Endometrium (tissue), 2 donors: ENCODE measurements at regions not wholly inside any gene's neighbourhood (a gene's known extent, or its start where the extent isn't known, plus 50 kb on each side); places are given as distances from the start of the nearest gene placed in this dataset.
"Not testable (repeated sequence)": the region's sequence is repeated elsewhere in the genome, so short reads cannot be mapped to it uniquely, and the experiment has no call there.

ENCODE experiments used
- FAIRE-seq: peaks from 2 replicates; lab custom pipeline; 2012; peaks lifted over from hg19 to GRCh38; lab: Jason Lieb, UNC
- donor health status: control.
- donor health status: control.

DNA sequence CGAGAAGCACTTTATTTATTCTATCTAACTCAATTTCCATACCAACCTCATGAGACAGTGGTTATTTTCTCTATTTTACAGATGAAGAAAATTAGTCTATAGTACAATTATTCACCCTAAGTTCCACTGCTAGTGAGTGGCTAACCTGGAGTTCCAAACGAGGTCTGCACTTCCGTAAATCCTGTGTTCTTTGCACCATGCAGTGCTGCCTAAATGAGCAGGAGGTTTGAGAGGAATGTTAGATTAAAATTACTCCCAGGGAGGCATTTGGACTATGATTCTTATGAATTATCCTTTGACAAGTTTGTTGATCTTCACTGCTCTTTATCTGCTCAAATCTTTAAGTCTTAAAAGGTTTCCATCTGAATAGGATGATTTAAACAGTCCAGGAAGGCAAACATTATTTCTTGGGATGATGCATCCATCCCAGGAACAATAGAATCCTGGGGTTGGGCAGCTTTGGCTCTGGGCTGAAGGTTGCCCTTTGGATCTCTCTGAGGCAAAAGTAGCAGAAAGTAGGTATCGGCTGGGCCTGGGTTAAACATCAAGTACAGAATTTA, 400.8 kb downstream of the REEP3 start:
- FAIRE-seq, result no peak

DNA sequence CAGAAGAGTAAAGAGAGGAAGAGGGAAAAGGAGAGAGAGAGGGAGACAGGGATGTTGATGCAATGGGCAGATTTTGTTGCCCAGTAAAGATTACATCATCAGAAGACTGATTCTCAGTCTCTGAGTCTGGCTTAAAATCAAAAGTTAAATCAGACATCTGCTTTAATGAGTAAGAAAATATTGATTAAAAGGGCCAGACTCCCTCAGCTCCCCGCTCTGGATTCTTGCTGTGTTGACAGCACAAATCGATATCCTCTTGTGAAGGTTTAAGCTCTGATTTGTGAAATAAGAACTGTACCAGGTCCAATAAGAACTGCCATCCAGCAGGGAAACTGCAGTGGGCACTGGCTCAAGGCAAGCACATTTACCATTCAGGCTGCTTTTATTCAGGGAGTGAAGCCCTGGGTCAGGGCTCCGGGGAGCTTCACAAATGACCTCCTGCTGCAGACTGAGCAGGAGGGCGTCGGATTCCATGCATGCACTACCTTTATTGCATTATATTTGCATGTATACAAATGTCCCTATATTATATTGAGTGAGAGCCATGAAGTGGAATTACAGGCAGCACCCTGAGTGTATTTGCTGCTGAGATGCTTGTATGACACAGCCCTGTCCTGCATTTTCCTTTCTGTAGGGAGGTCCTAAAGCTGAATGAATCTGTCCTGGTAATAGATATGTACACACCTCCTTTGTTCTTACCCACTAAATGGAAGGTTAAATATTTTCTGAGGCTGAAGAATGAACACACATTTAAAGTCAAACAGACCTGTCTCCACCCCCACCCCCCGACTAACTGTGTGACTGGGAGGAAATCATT, 401.5 kb downstream of the REEP3 start:
- no peak for FAIRE-seq

DNA sequence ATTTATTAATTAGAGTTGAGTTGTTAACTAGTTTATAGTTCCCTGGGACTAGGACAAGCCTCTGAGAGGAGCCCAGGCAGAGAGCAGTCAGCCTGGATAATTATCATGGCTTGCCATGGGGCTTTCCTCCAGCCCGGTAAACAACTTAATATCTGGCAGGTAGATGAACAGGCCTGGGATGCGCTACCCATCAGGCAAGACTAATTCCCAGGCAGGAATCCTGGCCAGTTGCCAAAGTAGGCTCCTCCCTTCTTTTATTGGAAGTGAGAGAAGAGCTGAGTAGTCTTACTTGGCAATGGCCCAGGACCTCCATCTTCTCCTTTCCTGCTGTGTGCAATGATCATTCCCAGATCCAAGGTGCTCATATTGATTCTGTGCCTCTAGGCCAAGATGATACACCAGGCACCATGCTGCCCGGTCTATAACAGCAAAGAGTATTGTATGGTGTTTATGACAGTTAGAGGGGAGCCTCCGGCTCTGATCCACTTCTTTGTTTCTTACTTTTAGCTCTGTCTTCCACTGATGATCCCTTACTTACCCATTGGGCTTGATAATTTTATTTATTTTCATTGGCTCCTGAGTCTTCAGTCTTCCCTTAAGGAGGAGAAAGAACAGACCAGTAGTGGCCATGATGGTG, 408.7 kb downstream of the REEP3 start:
- FAIRE-seq, result no peak

DNA sequence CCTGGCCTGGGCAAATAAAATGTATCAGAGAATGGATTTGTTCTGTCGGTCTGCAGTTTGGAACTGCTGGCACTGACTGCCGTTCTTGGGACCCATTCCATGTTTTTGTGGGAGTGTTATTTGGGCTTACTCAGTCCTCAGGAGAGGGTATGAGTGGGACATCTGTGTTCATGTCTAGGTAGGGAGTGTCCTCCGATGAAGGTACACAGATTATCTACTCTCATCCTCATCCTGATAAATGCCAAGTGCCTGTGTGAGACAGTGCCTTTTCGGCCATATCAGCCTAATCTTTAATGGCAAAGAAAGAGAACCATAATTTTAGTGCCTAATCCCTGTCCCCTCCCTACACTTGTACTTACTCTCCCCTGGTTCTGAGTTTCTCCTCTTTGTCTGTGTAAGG, 409.4 kb downstream of the REEP3 start:
- FAIRE-seq, result no peak

DNA sequence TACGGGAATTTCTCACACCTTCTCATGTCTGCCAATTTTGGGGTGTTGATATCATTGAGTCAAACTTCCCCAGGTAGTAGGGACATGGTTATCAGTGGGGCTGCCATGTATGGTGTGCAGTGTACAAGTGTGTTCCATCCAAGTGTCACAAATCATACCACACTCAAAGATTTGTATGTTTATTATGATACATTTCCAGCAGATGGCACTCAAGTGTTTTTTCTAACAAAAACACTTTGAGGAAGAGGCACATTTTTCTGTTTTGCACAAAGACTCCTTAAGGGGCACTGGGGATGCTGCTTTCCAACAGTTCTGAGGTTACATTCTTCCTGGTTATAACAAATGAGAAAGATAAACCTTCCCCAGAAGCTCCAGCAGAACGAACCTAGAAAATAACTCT, 414.5 kb downstream of the REEP3 start:
- no peak for FAIRE-seq

DNA sequence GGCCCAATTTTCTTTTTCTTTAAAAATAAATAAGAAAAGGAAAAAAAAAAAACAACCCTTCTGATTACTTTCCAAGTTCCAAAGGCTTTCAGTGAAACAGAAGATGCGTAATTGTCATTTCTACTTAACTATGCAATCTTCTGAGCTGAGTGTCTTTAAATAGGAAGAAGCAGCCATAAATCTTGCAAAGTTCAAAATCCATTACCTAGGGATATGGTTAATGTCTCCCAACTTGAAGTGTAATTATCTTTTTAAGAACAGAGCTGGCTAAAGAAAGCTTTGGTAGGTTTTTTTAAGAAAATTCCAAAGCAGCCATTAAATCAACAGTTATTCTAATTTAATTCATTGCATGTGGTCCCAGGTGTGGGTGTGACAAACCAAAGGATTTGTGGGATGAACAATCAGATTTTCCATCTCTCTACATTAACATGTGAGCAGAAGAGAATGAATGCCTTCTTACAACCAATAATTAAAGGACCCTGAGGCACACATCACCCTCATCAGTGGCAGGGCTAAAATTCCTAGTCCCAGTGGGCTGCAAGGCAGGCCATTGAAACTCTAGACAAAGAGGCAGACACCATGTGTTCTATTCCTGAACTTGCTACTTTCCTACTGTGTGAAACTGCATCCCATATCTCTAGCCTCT, 419.2 kb downstream of the REEP3 start:
- FAIRE-seq, result no peak

DNA sequence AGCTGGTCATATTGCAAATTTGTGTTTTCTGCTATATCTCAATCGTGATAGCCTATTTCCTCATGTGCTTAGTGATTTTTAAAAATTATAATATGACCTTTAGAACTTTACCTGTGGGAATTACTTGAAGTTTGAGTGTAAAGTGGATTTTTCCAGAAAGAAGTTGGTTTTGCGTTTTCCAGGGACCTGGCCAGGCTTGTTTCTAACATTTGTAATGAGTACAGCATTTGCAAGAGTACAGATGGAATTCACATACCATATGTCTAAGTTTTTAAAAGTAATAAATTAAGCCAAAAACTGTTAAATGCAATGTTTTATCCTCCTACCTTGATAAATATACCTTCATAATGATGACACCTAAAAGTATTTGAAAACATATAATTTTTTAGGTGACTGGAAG, 443.2 kb downstream of the REEP3 start:
- no peak for FAIRE-seq

DNA sequence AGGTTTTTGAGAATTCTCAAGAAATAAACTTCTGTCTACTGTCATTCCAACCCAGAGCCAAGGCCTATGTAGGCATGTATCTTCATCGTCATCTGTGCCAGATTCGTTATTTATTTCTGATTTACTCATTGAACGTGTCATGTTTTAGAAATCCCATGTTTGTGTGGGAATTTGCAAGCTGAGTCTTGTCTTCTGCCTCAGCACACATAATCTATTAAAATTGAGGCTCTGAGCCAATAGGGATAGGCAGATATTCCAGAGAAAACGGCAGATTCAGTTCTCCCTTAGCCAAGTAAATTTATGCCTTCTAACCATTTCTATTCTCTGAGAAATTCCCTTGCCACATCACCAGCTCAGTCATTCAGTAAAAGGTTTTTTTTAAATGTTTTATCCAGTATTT, 444.6 kb downstream of the REEP3 start:
- FAIRE-seq, result no peak

DNA sequence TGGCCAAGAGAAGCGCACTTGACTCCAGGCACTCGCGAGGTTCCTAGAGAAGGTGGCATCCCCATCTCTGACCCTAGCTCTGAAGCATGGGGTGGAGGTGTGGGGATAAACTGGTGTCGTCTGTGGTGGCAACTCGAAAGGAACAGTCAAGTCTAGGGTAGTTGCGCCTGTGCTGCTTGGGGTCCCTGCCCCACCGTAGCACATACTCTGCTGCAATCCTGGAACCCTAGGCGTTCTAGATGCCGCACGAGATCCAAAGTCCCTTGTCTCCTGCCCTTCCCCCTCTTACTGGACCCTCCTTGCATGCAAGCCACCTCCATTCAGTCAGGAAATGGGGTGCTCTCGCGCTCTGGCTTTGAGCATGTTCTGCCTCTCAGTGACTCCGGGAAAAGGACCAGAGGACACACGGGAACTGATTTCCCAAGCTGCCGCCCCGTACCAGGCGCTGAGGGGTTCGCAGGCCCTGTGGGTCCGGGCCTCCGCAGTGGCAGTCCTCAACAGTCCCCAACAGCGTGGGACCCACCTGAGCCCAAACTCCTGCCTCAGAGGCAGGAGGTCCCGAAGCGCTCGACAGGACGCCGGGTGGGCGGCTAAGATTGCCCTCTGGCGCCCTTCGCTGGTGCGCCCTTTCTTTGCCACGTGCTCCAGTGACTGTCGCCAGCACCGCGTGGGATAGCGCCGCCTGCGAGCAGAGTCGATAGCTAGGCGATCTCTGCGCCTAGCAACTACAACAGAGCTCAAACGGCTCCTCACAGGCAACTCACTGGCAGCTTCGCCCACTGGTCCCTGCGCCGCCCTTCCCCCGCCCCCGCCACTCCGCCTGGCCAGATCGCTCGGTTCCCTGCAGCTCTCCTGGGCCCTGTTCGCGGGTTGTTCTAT, 452.0 kb downstream of the REEP3 start:
- no peak for FAIRE-seq

DNA sequence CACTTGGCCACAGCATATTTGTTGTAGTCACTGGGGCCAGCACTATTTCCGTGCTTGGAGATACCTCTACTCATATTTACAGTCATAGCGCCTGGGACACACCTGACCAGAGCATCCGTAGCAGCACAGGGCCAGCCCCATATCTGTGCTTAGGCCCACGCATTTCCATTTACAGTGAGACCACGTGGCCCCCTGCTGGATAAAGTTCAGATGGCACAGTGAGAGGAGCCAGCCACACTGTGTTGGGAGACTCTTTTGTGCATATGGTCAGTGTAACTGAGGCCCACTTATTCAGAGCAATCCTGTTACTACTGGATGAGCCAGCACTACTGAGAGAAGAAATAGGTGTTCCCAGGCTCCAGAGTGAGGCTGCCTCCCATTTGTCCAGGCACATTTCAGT, 455.3 kb downstream of the REEP3 start:
- FAIRE-seq, result no peak

DNA sequence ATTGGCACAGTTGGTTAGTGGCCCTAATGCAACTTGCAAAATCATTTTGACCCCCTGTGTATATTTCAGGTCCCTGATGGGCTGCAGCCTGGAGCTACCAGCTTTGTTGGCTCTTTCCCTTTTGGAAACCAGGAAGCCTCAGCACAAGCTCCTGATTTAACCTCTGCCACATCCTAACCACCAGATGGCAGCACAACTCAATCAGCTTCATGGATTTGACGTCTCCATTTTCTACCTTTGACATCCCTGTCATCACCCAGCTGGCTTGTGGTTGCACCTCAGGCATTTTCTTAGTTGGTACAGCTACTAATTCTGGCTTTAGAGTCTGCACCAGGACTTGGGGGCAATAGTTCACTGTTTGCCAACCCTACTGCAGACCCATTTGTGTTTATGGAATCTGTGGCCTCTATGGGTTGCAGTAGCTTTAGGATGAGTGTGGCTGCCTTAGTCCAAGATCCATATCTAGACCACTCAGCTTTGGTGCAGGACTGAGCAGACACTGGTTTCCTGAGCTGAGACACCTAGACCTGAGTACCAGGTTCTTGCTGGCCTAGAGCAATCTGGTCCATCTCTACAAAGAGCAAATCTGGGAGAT, 456.2 kb downstream of the REEP3 start:
- no peak for FAIRE-seq

DNA sequence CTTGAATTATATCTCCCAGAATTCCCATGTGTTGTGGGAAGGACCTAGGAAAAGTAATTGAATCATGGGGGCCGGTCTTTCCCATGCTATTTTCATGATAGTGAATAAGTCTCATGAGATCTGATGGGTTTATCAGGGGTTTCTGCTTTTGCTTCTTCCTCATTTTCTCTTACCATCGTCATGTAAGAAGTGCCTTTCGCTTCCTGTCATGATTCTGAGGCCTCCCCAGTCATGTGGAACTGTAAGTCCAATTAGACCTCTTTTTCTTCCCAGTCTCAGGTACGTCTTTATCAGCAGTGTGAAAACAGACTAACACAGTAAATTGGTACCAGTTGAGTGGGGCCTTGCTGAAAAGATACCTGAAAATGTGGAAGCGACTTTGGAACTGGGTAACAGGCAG, 459.7 kb downstream of the REEP3 start:
- not testable (repeated sequence) for FAIRE-seq

DNA sequence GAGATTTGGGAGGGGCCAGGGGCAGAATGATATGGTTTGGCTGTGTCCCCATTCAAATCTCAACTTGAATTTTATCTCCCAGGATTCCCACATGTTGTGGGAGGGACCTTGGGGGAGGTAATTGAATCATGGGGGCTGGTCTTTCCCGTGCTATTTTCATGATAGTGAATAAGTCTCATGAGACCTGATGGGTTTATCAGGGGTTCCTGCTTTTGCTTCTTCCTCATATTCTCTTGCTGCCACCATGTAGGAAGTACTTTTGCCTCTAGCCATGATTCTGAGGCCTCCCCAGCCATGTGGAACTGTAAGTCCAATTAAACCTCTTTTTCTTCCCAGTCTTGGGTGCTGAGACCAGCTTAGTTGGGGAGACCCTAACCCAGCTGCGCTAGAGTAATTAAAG, 462.9 kb downstream of the REEP3 start:
- not testable (repeated sequence) for FAIRE-seq

DNA sequence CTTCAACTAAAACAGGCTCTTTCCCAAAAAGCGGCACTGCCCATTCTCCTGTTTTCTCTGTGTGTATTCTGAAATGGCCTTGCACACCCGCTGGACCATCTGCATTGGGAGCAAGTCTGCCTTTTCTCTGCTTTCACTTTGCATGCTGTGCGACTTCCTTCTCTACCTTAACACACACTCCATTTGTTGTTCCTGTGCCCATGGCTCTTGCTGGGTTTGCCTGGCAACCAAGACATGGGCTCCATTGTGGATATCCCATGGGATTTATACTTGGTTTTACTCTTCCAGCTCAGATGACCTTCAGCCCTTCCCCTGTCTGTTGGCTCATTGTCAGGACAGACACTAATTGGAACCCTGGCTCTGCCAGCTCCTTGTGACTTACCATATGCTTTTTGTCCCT, 465.3 kb downstream of the REEP3 start:
- FAIRE-seq, result no peak

DNA sequence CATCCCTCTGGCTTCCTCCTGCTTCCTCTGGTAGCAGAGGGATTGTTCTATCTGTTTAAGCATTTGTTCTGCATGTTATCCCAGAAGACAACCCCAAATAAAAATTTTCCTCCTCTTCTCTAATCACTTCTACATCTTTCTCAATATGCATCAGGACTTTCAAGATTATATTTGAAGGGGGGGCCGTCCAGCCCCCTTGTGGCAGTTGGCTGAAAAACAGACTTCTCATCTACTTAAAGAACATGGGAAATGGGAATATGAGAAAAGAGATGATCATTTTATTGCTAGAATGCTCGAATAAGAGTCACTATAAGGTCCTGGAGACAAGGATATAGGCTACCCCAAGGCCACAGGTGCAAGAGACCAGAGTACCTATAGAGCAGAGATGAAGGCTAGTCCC, 466.0 kb downstream of the REEP3 start:
- no peak for FAIRE-seq

DNA sequence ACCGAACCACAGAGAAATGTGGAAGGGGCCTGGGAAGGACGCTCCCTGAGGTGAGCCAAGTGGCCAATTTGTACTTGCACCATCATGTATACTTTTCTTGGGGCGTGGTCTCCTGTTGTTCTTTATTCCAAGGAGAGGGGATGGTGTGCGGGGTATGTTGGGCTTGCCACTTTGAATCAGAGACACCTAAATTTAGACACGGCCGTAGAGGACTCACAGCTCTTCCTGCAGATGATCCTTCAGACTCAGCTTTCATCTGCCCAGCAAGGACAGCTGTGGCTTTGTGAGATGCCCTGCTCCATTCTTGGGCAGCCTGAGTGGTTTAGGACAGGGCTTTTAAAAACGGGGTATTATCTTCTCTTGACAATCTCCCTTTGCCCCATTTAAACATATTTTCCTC, 473.2 kb downstream of the REEP3 start:
- FAIRE-seq, result no peak

DNA sequence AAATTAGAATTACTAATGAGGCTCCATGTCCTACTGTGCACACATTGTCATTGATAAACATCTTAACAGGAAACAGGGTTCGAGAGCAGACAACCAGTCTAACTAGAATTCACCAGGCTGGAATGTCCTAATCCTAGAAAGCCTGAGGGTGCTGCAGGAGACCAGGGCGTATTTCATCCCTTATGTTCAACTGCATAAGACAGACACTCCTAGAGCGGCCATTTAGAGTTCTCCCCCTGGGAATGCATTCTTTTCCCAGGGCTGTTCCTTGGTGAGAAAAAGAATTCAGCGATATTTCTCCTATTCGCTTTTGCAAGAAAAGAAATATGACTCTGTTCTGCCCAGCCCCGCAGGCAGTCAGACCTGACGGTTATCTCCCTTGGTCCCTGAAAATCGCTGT, 486.0 kb downstream of the REEP3 start:
- FAIRE-seq, result no peak

DNA sequence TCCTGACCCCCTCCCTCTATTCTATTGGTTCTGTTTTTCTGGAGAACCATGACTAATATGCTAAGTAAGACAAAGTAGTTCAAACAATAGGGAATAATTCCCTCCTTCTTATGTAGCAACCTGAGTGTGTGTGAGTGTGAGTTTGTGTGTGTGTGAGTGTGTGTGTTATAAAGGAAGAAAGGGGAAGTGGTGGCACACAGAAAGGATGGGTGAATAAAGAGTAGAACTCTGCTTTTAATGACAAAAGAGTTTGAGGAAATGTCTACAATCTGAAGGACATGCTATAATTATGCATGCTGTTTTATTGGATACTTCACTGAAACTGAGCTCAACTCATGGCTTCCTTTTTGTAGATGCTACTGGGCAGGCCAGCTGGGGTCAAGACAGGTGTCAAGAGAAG, 489.5 kb downstream of the REEP3 start:
- no peak for FAIRE-seq

DNA sequence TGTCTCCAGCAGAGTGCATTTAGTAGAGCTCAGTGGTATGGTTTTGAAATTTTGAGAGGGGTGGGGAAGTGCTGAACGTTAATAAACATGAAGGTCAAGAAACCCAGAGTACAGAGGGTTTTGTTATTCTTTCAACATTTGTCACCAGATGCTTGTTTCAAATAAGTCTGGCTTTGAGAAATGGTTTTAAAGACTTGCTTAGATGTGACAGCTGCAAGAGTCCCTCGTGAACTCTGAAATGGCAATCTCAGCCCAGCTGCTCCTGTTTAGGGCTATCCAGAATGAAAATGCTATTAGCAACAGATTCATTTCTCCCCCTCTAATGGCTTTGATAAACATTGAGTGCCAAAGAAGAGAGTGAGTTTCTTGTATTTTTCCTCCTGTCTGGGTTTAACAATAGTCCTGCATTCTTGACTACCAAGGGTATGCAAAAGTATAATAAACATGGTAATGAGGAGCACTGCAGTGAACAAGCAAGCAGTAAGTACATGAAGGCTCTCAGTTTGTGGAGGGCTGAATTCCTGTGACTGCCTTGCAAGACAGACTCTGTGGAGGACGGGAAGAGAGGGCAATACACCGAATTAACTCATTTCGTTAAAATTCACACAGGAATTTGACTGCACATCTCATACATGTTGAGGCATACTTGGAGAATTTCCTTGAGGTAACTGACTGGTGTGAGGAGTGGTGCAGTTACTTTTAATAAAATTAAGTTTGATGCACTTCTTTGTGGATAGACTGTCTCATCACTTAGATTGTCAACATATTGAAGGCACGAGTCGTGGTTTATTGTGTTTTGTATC, 490.9 kb downstream of the REEP3 start:
- FAIRE-seq, result no peak

DNA sequence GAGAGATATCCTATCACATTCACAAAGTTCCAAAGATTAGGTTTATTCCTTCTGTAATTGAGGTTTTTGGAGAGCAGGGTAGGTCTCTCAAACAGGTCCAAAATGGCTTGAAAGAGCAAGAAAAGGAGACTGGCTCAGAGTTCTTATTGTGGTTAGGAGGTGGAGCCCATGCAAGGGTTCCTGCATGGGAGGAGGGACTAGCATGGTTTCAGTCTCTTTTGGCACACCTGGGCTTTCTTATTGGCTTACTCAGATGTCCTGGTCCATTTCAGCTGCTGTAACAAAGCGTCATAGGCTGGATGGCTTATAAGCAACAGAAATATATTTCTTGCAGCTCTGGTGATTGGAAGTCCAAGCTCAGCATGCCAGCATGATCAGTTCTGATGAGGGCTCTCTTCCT, 493.1 kb downstream of the REEP3 start:
- FAIRE-seq, result no peak

DNA sequence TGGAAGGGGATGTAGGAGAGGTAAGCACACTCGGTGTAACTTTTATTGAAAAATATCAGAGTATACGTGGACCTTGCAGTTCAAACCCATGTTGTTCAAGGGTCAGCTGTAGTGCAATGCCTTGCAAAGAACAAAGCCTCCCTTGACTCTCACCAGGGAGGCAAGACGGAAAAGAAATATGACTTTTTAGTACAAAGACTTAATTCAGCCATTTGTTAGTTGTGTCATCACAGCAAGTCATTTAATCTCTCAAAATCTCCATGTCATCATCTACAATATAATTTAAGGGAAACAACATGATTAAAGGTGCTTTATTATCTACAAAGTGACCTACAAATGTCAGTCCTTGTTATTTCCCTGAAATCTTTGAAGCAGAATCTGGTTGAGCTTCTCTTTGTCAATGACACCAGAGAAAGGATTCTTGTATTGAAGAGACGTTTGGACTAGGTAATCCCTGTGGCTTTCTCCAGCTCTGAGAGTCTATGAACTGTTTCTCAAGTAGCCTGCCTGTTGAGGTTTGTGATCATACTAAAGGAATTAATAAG, 502.8 kb downstream of the REEP3 start:
- no peak for FAIRE-seq
